ENCODE measurements at regions not wholly inside any gene's neighbourhood (a gene's known extent, or its start where the extent isn't known, plus 50 kb on each side); places are given as distances from the start of the nearest gene placed in this dataset.

DNA sequence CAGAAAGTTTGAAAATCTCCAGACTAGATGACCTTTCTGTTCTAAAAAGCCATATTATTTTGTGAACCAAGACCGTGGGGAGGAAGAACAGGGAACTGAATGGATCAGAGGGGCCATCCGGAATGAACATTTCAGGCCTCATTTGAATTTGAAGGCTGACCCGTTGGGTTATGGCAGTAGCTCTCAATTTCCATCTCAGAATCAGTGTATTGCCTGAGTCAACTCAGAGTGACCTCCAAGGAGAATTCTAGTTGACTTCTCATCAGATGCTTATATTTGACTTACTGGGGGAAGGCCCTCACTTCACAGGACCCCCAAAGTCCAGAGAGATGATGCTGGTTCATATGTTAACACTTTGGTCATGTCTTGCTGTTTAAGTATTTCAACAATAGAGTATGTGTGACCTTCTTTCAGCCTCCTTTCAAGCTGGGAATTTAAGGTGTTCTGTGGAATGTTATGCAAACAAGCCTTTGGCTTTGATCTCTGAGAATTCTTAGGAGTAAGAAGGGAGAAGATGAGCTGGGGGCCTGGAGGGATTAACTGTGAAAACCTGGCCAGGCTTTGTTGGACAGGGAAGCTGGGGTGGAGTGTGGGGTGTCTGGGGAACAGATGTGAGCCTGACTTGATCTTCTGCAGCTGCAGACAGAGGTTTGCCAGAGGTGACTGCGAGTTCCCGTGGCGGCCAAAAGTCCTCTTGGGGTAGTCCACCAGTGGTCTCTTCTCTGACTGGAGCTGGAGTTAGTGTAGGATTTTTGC is 111.2 kb upstream of the RGMA start:
- ChIA-PET POLR2A (no interaction called here), CTCF (no interaction called here)

DNA sequence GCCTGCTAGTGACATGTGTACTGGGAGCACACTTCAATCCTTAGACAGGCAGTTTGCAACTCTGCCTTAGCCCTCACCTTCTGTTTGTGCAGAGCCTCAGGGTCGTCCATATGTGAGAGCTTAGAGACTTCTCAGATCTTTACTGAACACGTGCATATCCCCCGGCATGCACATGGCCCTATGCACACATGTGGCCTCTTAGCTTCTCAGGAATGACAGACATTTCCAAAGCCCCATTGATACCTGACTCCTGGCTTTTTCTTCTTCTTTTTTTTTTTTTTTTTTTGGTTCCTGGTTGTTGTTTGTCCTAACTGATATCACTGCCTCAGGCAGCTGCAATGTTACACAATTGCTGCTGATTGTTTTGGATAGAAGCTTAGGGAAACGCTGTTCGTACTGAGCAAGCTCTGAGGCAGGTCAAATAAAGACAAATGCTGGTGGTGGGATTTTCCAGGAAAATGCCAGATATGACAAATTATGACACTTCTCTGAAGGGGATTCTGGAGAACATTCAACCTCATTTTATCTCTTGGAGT is 107.2 kb upstream of the RGMA start:
- no peak for ATAC-seq
- CTCF ChIA-PET: interaction anchor here (0.6 kb wide), 1 partner anchor 101 kb away, joined by 3 read pairs; no protein-coding TSS in a partner anchor

More for the DNA sequence above, 111.2 kb upstream of the RGMA start:
- Mint-ChIP-seq H3K27me3 (peaks cover 20 to 42% (median 30%) of the 10 kb centered on the region in 5 donors), H3K9me3 (peaks cover 0 to 24% (median 10%) of the 10 kb centered on the region in 11 donors), H3K36me3 (peaks cover 0 to 10% (median 0%) of the 10 kb centered on the region in 5 donors), H3K27ac (no peak overlapping the region), H3K4me3 (no peak overlapping the region), H3K4me1 (no peaks in the 10 kb centered on the region)
- H3K9me3 ChIP-seq (ENCODE audit: control insufficient read depth in 2 of 3, low read length in 3 of 3): no peaks in the 10 kb centered on the region
- DNase-seq: no peak
- H3K4me1 ChIP-seq (ENCODE audit: control insufficient read depth in 2 of 2, insufficient read depth in 2 of 2, low read length in 2 of 2): no peaks in the 10 kb centered on the region
- intact Hi-C loops (cut with micrococcal nuclease): no loop called here
- no peaks in the 10 kb centered on the region for H3K36me3 ChIP-seq (ENCODE audit: control insufficient read depth in 2 of 3, insufficient read depth in 3 of 3, low read length in 3 of 3)
- H3K4me3 ChIP-seq (ENCODE audit: low read length): no peak overlapping the region
- no peaks in the 10 kb centered on the region for H3K27me3 ChIP-seq (ENCODE audit: control insufficient read depth in 2 of 2, insufficient read depth in 2 of 2, low read length in 2 of 2)
- ATAC-seq: no peak
- H3K27ac ChIP-seq (ENCODE audit: low read depth, low read length): no peak overlapping the region

DNA sequence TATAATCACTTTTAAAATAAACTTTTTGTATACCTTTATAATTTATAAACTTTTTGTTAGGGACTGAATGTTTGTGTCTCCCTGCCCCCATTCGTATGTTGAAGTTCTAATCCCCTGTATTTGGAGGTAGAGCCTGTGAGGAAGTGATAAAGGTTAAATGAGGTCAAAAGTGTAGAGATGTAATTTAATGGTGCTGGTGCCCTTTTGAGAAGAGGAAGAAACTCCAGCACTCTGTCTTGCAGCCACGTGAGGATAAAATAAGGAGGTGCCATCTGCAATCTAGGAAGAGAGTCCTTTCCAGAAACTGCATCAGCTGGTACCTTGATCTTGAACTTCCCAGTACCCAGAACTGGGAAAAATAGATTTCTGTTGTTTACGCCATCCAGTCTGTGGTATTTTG is 106.1 kb upstream of the RGMA start:
- Histone ChIP-seq H3K4me3 (ENCODE audit: low read length) (no peak overlapping the region), H3K9me3 (ENCODE audit: control insufficient read depth in 2 of 3, low read length in 3 of 3) (no peaks in the 10 kb centered on the region), H3K27ac (ENCODE audit: low read depth, low read length) (no peak overlapping the region), H3K36me3 (ENCODE audit: control insufficient read depth in 2 of 3, insufficient read depth in 3 of 3, low read length in 3 of 3) (no peaks in the 10 kb centered on the region), H3K4me1 (ENCODE audit: control insufficient read depth in 2 of 2, insufficient read depth in 2 of 2, low read length in 2 of 2) (no peaks in the 10 kb centered on the region), H3K27me3 (ENCODE audit: control insufficient read depth in 2 of 2, insufficient read depth in 2 of 2, low read length in 2 of 2) (no peaks in the 10 kb centered on the region)
- Mint-ChIP-seq H3K4me3 (no peak overlapping the region), H3K27ac (no peak overlapping the region), H3K36me3 (peaks cover 0 to 10% (median 0%) of the 10 kb centered on the region in 5 donors), H3K9me3 (peaks cover 0 to 26% (median 10%) of the 10 kb centered on the region in 11 donors), H3K4me1 (no peaks in the 10 kb centered on the region), H3K27me3 (peaks cover 21 to 48% (median 40%) of the 10 kb centered on the region in 5 donors)
- ATAC-seq (no peak), DNase-seq (no peak)
- CTCF ChIA-PET: no interaction called here
- intact Hi-C loops (cut with micrococcal nuclease): no loop called here
- POLR2A ChIA-PET: no interaction called here

More for the DNA sequence above, 107.2 kb upstream of the RGMA start:
- no peak overlapping the region for H3K4me3 ChIP-seq (ENCODE audit: low read length)
- no peak overlapping the region for H3K4me3 Mint-ChIP-seq
- H3K27ac Mint-ChIP-seq: no peak overlapping the region
- no peak for DNase-seq
- peaks cover 0 to 10% (median 0%) of the 10 kb centered on the region in 5 donors for H3K36me3 Mint-ChIP-seq
- intact Hi-C loops (cut with micrococcal nuclease): no loop called here
- no peaks in the 10 kb centered on the region for H3K36me3 ChIP-seq (ENCODE audit: control insufficient read depth in 2 of 3, insufficient read depth in 3 of 3, low read length in 3 of 3)
- no peaks in the 10 kb centered on the region for H3K9me3 ChIP-seq (ENCODE audit: control insufficient read depth in 2 of 3, low read length in 3 of 3)
- H3K4me1 ChIP-seq (ENCODE audit: control insufficient read depth in 2 of 2, insufficient read depth in 2 of 2, low read length in 2 of 2): no peaks in the 10 kb centered on the region
- H3K27ac ChIP-seq (ENCODE audit: low read depth, low read length): no peak overlapping the region
- H3K4me1 Mint-ChIP-seq: no peaks in the 10 kb centered on the region
- no peaks in the 10 kb centered on the region for H3K27me3 ChIP-seq (ENCODE audit: control insufficient read depth in 2 of 2, insufficient read depth in 2 of 2, low read length in 2 of 2)
- H3K27me3 Mint-ChIP-seq: peaks cover 24 to 56% (median 41%) of the 10 kb centered on the region in 5 donors
- peaks cover 0 to 26% (median 10%) of the 10 kb centered on the region in 11 donors for H3K9me3 Mint-ChIP-seq
- POLR2A ChIA-PET: no interaction called here

DNA sequence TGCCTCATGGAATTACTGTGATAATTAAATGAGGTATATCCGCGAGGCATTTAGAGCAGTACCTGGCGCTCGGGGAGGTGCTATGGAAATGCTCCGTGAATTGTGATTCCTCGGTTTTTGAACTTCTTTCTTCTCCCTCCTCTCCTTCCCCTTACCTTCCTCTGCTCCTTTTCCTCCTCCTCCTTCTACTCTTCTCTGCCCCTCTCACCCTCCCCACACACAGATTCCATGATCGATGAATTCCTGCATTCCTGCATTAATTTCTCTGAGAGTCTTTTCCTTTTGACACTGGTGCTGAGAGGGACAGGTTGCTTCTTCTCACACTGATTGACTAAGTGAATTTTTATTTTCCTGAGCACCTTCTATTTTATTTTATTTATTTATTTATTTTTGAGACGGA is 101.2 kb upstream of the RGMA start:
- H3K4me3 Mint-ChIP-seq: no peak overlapping the region
- no peaks in the 10 kb centered on the region for H3K36me3 Mint-ChIP-seq
- intact Hi-C loops (cut with micrococcal nuclease): no loop called here
- H3K27me3 ChIP-seq (ENCODE audit: control insufficient read depth in 2 of 2, insufficient read depth in 2 of 2, low read length in 2 of 2): no peaks in the 10 kb centered on the region
- H3K4me1 Mint-ChIP-seq: no peaks in the 10 kb centered on the region
- H3K9me3 ChIP-seq (ENCODE audit: control insufficient read depth in 2 of 3, low read length in 3 of 3): no peaks in the 10 kb centered on the region
- POLR2A ChIA-PET: no interaction called here
- no peak overlapping the region for H3K27ac Mint-ChIP-seq
- DNase-seq: no peak
- CTCF ChIA-PET: no interaction called here
- no peak overlapping the region for H3K4me3 ChIP-seq (ENCODE audit: low read length)
- no peak for ATAC-seq
- no peaks in the 10 kb centered on the region for H3K36me3 ChIP-seq (ENCODE audit: control insufficient read depth in 2 of 3, insufficient read depth in 3 of 3, low read length in 3 of 3)
- H3K9me3 Mint-ChIP-seq: peaks cover 0 to 3% (median 0%) of the 10 kb centered on the region in 11 donors
- H3K4me1 ChIP-seq (ENCODE audit: control insufficient read depth in 2 of 2, insufficient read depth in 2 of 2, low read length in 2 of 2): no peaks in the 10 kb centered on the region
- H3K27me3 Mint-ChIP-seq: peaks cover 25 to 39% (median 31%) of the 10 kb centered on the region in 5 donors
- no peak overlapping the region for H3K27ac ChIP-seq (ENCODE audit: low read depth, low read length)

DNA sequence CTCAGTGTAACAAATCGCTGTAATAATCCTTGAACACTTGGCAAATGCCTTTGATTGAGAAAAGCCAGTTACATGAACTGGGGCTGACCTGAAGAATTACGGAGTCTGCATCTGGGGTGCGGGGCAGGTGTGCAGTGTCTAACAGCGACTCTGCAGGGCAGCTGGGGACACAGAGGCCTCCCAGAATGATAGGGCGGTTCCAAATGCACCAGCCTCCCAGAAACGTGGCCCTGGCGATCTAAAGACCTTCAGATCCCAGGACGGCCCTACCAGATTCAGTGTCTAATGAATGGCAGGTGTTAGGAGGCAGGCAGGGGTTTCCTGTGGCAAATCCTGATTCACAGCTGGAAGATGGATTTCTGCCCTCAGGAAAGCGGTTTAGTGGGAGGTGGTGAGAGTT is 100.5 kb upstream of the RGMA start:
- no peak for ATAC-seq
- Histone ChIP-seq H3K9me3 (ENCODE audit: control insufficient read depth in 2 of 3, low read length in 3 of 3) (no peaks in the 10 kb centered on the region), H3K36me3 (ENCODE audit: control insufficient read depth in 2 of 3, insufficient read depth in 3 of 3, low read length in 3 of 3) (no peaks in the 10 kb centered on the region), H3K27ac (ENCODE audit: low read depth, low read length) (no peak overlapping the region), H3K4me1 (ENCODE audit: control insufficient read depth in 2 of 2, insufficient read depth in 2 of 2, low read length in 2 of 2) (no peaks in the 10 kb centered on the region), H3K27me3 (ENCODE audit: control insufficient read depth in 2 of 2, insufficient read depth in 2 of 2, low read length in 2 of 2) (no peaks in the 10 kb centered on the region), H3K4me3 (ENCODE audit: low read length) (no peak overlapping the region)
- POLR2A ChIA-PET: no interaction called here
- DNase-seq: no peak
- Mint-ChIP-seq H3K9me3 (no peaks in the 10 kb centered on the region), H3K4me1 (no peaks in the 10 kb centered on the region), H3K27me3 (peaks cover 19 to 37% (median 29%) of the 10 kb centered on the region in 5 donors), H3K36me3 (no peaks in the 10 kb centered on the region), H3K27ac (no peak overlapping the region), H3K4me3 (no peak overlapping the region)
- CTCF ChIA-PET: no interaction called here
- intact Hi-C loops (cut with micrococcal nuclease): no loop called here

DNA sequence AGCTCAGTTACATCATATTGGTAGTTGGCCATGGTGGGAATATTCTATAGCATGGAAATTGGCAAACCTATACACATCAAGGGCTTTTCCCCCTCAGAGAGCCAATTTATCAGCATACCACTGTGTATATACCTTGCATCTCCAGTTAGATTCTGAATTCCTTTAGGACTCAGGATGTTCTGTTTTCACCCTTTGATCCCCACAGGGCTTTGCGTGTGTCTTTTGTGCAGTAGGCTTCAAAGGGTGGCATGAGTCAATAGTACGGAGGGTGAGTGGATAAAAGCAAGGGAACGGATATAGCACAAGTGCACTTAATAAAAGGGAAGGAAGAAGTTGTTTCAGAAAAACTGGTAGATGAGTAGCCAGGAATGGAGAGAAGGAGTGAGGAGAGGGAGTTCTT is 99.2 kb upstream of the RGMA start:
- Histone ChIP-seq H3K9me3 (ENCODE audit: control insufficient read depth in 2 of 3, low read length in 3 of 3) (no peaks in the 10 kb centered on the region), H3K4me1 (ENCODE audit: control insufficient read depth in 2 of 2, insufficient read depth in 2 of 2, low read length in 2 of 2) (no peaks in the 10 kb centered on the region), H3K4me3 (ENCODE audit: low read length) (no peak overlapping the region), H3K36me3 (ENCODE audit: control insufficient read depth in 2 of 3, insufficient read depth in 3 of 3, low read length in 3 of 3) (no peaks in the 10 kb centered on the region), H3K27ac (ENCODE audit: low read depth, low read length) (no peak overlapping the region), H3K27me3 (ENCODE audit: control insufficient read depth in 2 of 2, insufficient read depth in 2 of 2, low read length in 2 of 2) (no peaks in the 10 kb centered on the region)
- CTCF ChIA-PET: no interaction called here
- ATAC-seq: no peak
- H3K27me3 Mint-ChIP-seq: peaks cover 15 to 37% (median 21%) of the 10 kb centered on the region in 5 donors
- H3K4me3 Mint-ChIP-seq: no peak overlapping the region
- H3K27ac Mint-ChIP-seq: no peak overlapping the region
- POLR2A ChIA-PET: no interaction called here
- H3K36me3 Mint-ChIP-seq: no peaks in the 10 kb centered on the region
- no peak for DNase-seq
- intact Hi-C loops (cut with micrococcal nuclease): no loop called here
- H3K9me3 Mint-ChIP-seq: no peaks in the 10 kb centered on the region
- no peaks in the 10 kb centered on the region for H3K4me1 Mint-ChIP-seq

DNA sequence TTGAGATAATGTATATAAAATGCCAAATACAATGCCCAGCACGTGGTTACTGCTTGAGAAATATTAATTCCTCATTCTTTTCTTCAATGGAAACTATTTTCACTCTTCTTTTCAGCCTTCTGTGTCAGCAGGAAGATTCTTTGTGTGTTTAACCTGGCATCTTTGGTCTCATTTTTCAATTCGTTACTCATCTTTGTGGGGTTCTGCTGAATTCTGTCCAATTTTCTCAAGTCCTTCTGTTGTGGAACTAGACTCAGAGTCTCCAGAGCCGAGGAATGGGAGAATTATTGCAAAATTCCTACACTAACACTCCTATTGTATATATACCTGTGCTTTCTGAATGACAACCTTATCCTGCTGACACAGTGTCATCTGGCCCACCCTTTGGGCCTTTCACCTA is 96.8 kb upstream of the RGMA start:
- CTCF ChIA-PET: no interaction called here
- no peaks in the 10 kb centered on the region for H3K9me3 ChIP-seq (ENCODE audit: control insufficient read depth in 2 of 3, low read length in 3 of 3)
- no peak overlapping the region for H3K27ac ChIP-seq (ENCODE audit: low read depth, low read length)
- H3K27ac Mint-ChIP-seq: no peak overlapping the region
- H3K9me3 Mint-ChIP-seq: peaks cover 0 to 1% (median 0%) of the 10 kb centered on the region in 11 donors
- DNase-seq (no peak), ATAC-seq (no peak)
- POLR2A ChIA-PET: no interaction called here
- no peak overlapping the region for H3K4me3 ChIP-seq (ENCODE audit: low read length)
- H3K36me3 Mint-ChIP-seq: no peaks in the 10 kb centered on the region
- no peaks in the 10 kb centered on the region for H3K27me3 ChIP-seq (ENCODE audit: control insufficient read depth in 2 of 2, insufficient read depth in 2 of 2, low read length in 2 of 2)
- intact Hi-C loops (cut with micrococcal nuclease): no loop called here
- H3K4me1 ChIP-seq (ENCODE audit: control insufficient read depth in 2 of 2, insufficient read depth in 2 of 2, low read length in 2 of 2): no peaks in the 10 kb centered on the region
- H3K36me3 ChIP-seq (ENCODE audit: control insufficient read depth in 2 of 3, insufficient read depth in 3 of 3, low read length in 3 of 3): no peaks in the 10 kb centered on the region
- H3K4me1 Mint-ChIP-seq: no peaks in the 10 kb centered on the region
- H3K27me3 Mint-ChIP-seq: peaks cover 7 to 32% (median 9%) of the 10 kb centered on the region in 5 donors
- H3K4me3 Mint-ChIP-seq: no peak overlapping the region

Data from naive thymus-derived CD4-positive, alpha-beta T cell (primary cell).